Muscle of arm (tissue), 1 donor: ENCODE measurements at regions not wholly inside any gene's neighbourhood (a gene's known extent, or its start where the extent isn't known, plus 50 kb on each side); places are given as distances from the start of the nearest gene placed in this dataset.

Experiments used
- DNase-seq: peaks from one replicate; pipeline ENCODE4 v3.0.0-alpha.2; 2013

GRCh38 chr13:91278291-91278690, 69.2 kb upstream of the MIR17HG start:
- no peak for DNase-seq

GRCh38 chr13:91278888-91279287, 68.6 kb upstream of the MIR17HG start:
- DNase-seq: no peak

- no peak for DNase-seq
These were observed 66.7 kb upstream of the MIR17HG start for GRCh38 chr13:91280801-91281200.

GRCh38 chr13:91284335-91284734, 63.2 kb upstream of the MIR17HG start:
- DNase-seq: no peak

GRCh38 chr13:91286317-91286716, 61.2 kb upstream of the MIR17HG start:
- DNase-seq: no peak

GRCh38 chr13:91291078-91291477, 56.4 kb upstream of the MIR17HG start:
- no peak for DNase-seq

- DNase-seq: no peak
These were observed 54.8 kb upstream of the MIR17HG start for GRCh38 chr13:91292630-91293221.

- DNase-seq: no peak
These were observed 51.6 kb upstream of the MIR17HG start for GRCh38 chr13:91295712-91296410.

- no peak for DNase-seq
These were observed 50.0 kb upstream of the MIR17HG start for GRCh38 chr13:91297503-91297902.
